ENCODE measurements at regions not wholly inside any gene's neighbourhood (a gene's known extent, or its start where the extent isn't known, plus 50 kb on each side); places are given as distances from the start of the nearest gene placed in this dataset.

DNA sequence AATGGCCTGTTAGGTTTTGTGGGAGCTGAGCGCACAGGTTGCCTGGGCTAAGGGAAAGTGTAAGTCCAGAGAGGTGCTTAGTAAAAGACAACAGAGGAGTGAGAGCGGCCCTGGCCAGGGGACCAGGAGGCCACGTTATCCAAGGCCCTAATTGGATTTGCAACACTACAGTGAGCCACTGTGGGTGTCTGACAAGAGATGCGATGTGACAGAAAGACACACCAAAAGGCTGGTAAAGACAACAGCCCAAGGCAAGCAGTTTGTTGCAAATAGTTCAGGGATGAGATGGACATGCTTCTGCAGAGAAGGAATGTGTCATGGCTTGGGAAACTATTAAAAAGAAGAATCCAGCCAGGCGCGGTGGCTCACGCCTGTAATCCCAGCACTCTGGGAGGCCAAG lies 162.7 kb upstream of the KIT start:
- DNase-seq (ENCODE audit: low read depth), result no peak

GRCh38 chr4:54495641-54496040 lies 162.1 kb upstream of the KIT start:
- no peak for DNase-seq (ENCODE audit: low read depth)

- DNase-seq (ENCODE audit: low read depth), result no peak
Observed at GRCh38 chr4:54496412-54496811, 161.3 kb upstream of the KIT start.

DNA sequence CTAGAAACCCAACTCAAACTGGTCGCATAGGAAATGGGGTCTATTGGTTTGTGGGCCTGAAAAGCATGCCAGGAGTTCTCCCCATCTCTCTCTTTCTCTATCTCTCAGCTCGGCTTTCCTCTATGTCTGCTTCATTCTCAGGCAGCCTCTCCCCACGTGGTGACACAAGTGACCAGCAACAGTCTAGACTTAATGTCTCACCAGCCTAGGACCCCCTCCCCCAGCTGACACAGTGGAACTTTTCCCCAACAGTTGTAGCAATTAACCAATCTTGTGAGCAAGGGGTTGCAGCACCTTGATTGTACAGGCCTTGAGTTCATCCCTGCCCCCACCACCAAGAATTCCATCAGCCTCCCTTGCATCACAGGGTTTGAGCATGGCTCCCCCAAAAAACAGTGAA lies 159.8 kb upstream of the KIT start:
- DNase-seq (ENCODE audit: low read depth), result no peak

- peak; percentile 68 for DNase-seq (ENCODE audit: low read depth)
Observed at GRCh38 chr4:54498661-54499111, 159.1 kb upstream of the KIT start.

- no peak for DNase-seq (ENCODE audit: low read depth)
Observed at GRCh38 chr4:54499308-54500074, 158.3 kb upstream of the KIT start.

- no peak for DNase-seq (ENCODE audit: low read depth)
Observed at GRCh38 chr4:54505362-54505761, 152.4 kb upstream of the KIT start.

DNA sequence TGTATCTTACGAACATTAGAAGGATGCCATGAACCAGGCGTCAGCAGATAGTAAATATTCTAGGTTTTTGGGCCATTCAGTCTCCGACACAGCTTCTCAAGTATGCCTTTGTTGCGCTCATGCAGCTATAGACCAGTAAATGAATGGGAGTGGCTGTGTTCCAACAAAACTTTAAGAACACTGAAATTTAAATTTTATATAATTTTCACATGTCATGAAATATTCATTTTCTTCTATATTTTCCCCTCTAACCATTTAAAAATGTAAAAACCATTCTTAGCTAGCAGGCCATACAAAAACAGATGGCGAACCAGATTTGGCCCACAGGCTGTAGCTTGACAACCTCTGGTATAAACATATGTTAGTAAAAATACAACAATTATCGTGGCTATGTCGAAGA lies 151.8 kb upstream of the KIT start:
- DNase-seq (ENCODE audit: low read depth), result no peak

GRCh38 chr4:54509057-54509456 lies 148.7 kb upstream of the KIT start:
- no peak for DNase-seq (ENCODE audit: low read depth)

DNA sequence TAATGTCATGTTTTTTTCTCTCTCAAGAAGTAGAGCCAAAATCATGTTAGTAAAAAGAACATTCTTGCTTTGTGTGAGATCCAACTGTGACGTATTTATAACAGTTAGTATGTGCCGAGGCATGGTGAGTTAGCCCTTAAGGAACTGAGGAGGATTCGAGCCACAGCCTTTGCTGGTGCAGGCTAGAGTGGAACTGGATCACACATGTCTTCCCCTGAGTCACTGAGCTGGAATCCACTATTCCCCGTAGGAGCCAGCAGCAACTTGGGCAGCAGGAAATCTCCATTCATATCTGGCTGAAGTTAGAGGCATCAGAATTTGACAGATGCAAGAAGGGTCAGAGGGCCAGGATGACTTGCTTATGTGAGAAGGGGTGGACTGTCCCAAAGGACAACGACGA lies 144.6 kb upstream of the KIT start:
- peak; percentile 87 for DNase-seq (ENCODE audit: low read depth)

DNA sequence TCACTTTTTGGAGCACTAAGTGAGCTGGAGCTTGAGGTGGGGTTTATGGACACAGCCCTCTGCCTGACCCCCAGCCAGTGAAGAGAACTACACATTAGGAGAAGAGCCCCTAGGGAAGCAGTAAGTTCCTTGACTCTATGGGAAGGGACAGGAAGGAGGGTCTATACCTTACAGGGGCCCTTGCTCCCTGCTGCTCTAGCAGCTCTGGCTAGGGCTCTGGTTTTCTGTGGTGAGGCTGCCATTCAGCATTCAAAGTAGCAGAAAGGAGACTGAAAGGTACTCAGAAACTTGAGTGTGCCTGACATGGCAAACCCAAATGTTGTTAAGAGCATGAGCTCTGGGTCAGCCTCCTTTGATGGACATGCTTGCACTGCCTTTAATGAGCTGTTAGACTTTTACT lies 144.0 kb upstream of the KIT start:
- no peak for DNase-seq (ENCODE audit: low read depth)

GRCh38 chr4:54516556-54517215 lies 141.1 kb upstream of the KIT start:
- no peak for DNase-seq (ENCODE audit: low read depth)

- no peak for DNase-seq (ENCODE audit: low read depth)
Observed at GRCh38 chr4:54517781-54518444, 139.8 kb upstream of the KIT start.

DNA sequence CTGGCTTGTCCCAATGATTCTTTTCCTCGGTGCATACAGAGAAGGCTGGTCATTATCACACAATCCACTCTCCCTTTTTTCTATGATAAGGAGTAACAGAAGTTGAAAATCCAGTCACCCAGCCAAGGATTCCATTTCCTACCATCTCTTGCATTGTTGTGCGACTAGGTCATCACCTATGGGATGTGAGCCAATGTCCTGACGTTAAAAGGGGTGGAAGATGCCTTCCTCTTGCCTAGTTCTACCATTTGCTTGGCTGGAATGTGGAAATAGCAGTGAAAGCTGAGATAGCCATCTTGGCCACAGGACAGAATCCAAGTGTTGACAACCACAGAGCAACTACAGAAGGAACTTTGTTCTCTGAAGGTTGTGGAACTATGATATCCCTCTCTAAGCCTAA lies 132.2 kb upstream of the KIT start:
- no peak for DNase-seq (ENCODE audit: low read depth)

DNA sequence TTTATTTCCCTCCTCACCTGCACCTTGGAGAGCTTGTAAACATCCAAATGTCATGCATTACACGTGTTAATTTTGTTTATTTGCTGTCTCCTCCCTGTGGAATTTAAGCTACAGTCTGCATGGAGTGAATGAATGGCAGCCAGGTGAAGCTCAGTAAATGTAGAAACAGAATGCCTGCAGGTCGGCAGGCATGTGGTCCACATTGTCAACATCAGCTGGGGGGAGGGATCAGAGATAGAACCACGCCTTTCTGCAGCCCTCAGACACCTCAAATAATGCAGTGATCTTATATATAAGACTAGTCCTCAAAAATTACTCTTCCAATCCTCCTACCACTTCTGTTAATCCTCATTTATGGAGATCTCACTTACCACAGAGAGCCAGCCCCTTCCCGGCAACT lies 131.2 kb upstream of the KIT start:
- DNase-seq (ENCODE audit: low read depth), result no peak

DNA sequence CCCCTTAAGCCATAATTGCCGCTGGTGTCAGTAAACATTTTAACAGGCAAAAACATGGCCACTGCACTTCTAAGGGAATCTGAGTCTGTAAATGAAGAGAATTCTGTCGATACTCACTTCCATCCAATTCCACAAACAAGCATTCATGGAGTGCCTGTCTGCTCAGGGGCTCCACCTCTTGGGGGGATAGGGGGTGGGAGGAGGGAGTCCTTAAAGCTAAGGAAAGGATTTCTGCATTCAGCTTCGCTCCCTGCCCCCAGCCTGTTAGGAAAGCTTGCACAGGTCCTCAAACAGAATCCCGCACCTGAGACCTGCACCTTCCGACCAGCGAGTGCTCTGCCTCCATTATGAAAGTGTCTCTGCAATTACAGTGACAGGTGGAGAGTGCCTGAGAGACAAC lies 130.2 kb upstream of the KIT start:
- no peak for DNase-seq (ENCODE audit: low read depth)

DNA sequence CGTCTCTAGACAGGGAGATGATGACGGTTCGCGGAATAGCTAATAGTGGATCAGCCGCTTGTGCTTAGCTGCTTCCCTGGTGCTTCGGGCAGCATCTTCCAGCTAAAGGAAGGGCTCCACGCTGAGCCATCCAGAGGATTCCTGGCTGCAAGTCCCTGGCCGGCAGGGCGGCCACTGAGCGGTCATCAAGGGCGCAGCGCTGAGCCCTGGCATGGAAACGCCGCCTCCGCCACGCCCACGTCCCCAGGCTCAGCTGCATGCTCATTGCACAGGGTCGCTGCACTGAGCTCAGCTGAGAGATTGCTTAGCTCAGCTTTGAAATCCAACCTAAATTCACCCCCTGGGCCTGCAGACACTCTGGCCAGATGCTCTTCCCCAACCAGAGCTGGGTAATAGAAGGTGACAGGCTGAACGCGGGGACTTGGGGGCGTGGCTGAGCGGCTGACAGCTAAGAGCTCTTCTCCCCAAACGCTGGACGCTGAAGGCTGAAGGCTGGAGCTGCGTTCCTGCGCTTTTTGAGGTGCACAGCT lies 118.2 kb upstream of the KIT start:
- no peak for DNase-seq (ENCODE audit: low read depth)

DNA sequence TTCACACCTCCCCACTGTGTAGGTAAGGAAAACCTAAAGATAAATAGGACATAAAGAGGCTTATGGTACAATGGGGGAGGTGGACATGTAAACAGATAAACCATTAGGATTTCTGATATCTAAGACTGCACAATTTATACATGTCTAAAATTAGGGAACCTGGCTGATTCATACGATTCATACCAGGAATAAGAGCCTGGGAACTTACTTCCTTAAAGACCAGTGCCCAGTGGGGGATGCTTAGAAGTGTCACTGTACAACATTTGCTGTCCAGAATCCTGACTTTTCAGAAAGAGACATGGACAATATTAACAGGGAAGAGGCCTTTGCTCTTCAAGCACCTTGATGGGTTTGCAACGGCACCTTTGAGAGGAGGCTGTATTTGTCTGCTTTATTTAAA lies 116.8 kb upstream of the KIT start:
- DNase-seq (ENCODE audit: low read depth), result no peak

- no peak for DNase-seq (ENCODE audit: low read depth)
Observed at GRCh38 chr4:54541426-54542118, 116.2 kb upstream of the KIT start.

GRCh38 chr4:54542119-54542438 lies 115.7 kb upstream of the KIT start:
- DNase-seq (ENCODE audit: low read depth), result no peak

GRCh38 chr4:54542540-54543041 lies 115.2 kb upstream of the KIT start:
- DNase-seq (ENCODE audit: low read depth), result no peak

GRCh38 chr4:54543088-54543795 lies 114.5 kb upstream of the KIT start:
- DNase-seq (ENCODE audit: low read depth), result peak; percentile 73

Data from stromal cell of bone marrow (primary cell).